IMR-90 (cell line): ENCODE measurements at regions not wholly inside any gene's neighbourhood (a gene's known extent, or its start where the extent isn't known, plus 50 kb on each side); places are given as distances from the start of the nearest gene placed in this dataset.

ENCODE experiments used
- ATAC-seq: fragments of 200-7000 bp; cut with Tn5 transposase; 2 replicates; pipeline ENCODE4 v1.9.1; 2020; ENCODE audit warnings: low read depth, mild to moderate bottlenecking, moderate library complexity
- BruUV-seq: library from RNA; stranded (reverse); fragments of 400-500 nt; replicated peaks from 2 replicates; lab custom pipeline; 2021; lab: Mats Ljungman, UMichigan
- CTCF ChIA-PET: fragments of 300-600 bp; formaldehyde crosslinking; extraction: SDS; loops from one replicate; lab custom pipeline; 2021; ENCODE audit warnings: antibody characterized with exemption; lab: Yijun Ruan, JAX
- POLR2A ChIA-PET: fragments of 300-600 bp; sonication (Branson Sonifier 250); formaldehyde crosslinking; loops from one replicate; lab custom pipeline; 2022; ENCODE audit warnings: antibody characterized with exemption; ENCODE audit not compliant: unreplicated experiment; lab: Charles Lee
- DNase-seq: peaks from one replicate; pipeline ENCODE4 v3.0.0; 2013
- H2AFZ ChIP-seq: replicated peaks from 2 replicates; pipeline ENCODE3; 2013; ENCODE audit warnings: low read length, mild to moderate bottlenecking; ENCODE audit not compliant: poor library complexity
- H2AK5ac ChIP-seq: 2 replicates; pipeline ENCODE4 v1.6.1; 2013; ENCODE audit warnings: low read depth, low read length, inconsistent platforms
- H2AK9ac ChIP-seq: replicated peaks from 2 replicates; pipeline ENCODE3; 2013; ENCODE audit warnings: mild to moderate bottlenecking, low read depth, low read length, moderate library complexity; ENCODE audit not compliant: poor library complexity
- H2BK120ac ChIP-seq: 2 replicates; pipeline ENCODE4 v1.6.1; 2013; ENCODE audit warnings: low read depth, low read length, inconsistent platforms
- H2BK15ac ChIP-seq: 3 replicates; pipeline ENCODE4 v1.6.1; 2013; ENCODE audit warnings: low read depth, low read length, inconsistent platforms
- H2BK20ac ChIP-seq: 2 replicates; pipeline ENCODE4 v1.6.1; 2013; ENCODE audit warnings: low read depth, mild to moderate bottlenecking, inconsistent platforms, low read length, moderate library complexity
- H2BK5ac ChIP-seq: 2 replicates; pipeline ENCODE4 v1.6.1; 2013; ENCODE audit warnings: mild to moderate bottlenecking, low read depth, low read length, inconsistent platforms; ENCODE audit not compliant: poor library complexity, severe bottlenecking
- H3K14ac ChIP-seq: replicated peaks from 2 replicates; pipeline ENCODE4 v1.6.1; 2013; ENCODE audit warnings: low read depth, low read length, inconsistent platforms
- H3K18ac ChIP-seq: 2 replicates; pipeline ENCODE4 v1.6.1; 2013; ENCODE audit warnings: low read depth, low read length, control low read depth
- H3K23ac ChIP-seq: 2 replicates; pipeline ENCODE4 v1.6.1; 2013; ENCODE audit warnings: low read depth, low read length, inconsistent platforms
- H3K27ac ChIP-seq: 2 replicates; pipeline ENCODE4 v1.5.1; 2013; ENCODE audit warnings: mild to moderate bottlenecking, control low read depth, low read length; ENCODE audit not compliant: insufficient read depth
- H3K27me3 ChIP-seq: 2 replicates; pipeline ENCODE4 v1.6.1; 2013; ENCODE audit warnings: low read length; ENCODE audit not compliant: control insufficient read depth, insufficient read depth
- H3K36me3 ChIP-seq: 2 replicates; pipeline ENCODE4 v1.6.1; 2013; ENCODE audit warnings: low read length, mixed read lengths; ENCODE audit not compliant: control insufficient read depth, insufficient read depth
- H3K4ac ChIP-seq: 2 replicates; pipeline ENCODE4 v1.6.1; 2013; ENCODE audit warnings: low read depth, low read length, inconsistent platforms
- H3K4me1 ChIP-seq: 2 replicates; pipeline ENCODE4 v1.6.1; 2013; ENCODE audit warnings: low read length, mixed read lengths; ENCODE audit not compliant: control insufficient read depth, insufficient read depth
- H3K4me2 ChIP-seq: 2 replicates; pipeline ENCODE4 v1.6.1; 2013; ENCODE audit warnings: low read depth, mild to moderate bottlenecking, control low read depth, low read length, moderate library complexity
- H3K4me3 ChIP-seq: 2 replicates; pipeline ENCODE4 v1.5.1; 2013; ENCODE audit warnings: low read depth, mild to moderate bottlenecking, control low read depth, low read length, moderate library complexity; ENCODE audit not compliant: insufficient read depth
- H3K56ac ChIP-seq: 2 replicates; pipeline ENCODE4 v1.6.1; 2013; ENCODE audit warnings: low read length, inconsistent platforms; ENCODE audit not compliant: insufficient read depth; ENCODE audit errors: extremely low read depth
- H3K79me1 ChIP-seq, 2 experiments: 2 replicates each; pipeline ENCODE4 v1.6.1; 2013; ENCODE audit warnings: low read length in 2 of 2, inconsistent platforms in 1 of 2, low read depth in 1 of 2
- H3K9ac ChIP-seq: 2 replicates; pipeline ENCODE4 v1.6.1; 2013; ENCODE audit warnings: low read depth, low read length, control low read depth
- H3K9me1 ChIP-seq: 2 replicates; pipeline ENCODE4 v1.6.1; 2013; ENCODE audit warnings: low read length, inconsistent platforms; ENCODE audit not compliant: insufficient read depth
- H3K9me3 ChIP-seq: 2 replicates; pipeline ENCODE4 v1.6.1; 2013; ENCODE audit warnings: low read length; ENCODE audit not compliant: control insufficient read depth, insufficient read depth
- H4K20me1 ChIP-seq: 2 replicates; pipeline ENCODE4 v1.6.1; 2013; ENCODE audit warnings: low read length, inconsistent platforms; ENCODE audit not compliant: insufficient read depth
- H4K5ac ChIP-seq: 2 replicates; pipeline ENCODE4 v1.6.1; 2013; ENCODE audit warnings: mild to moderate bottlenecking, low read depth, low read length, control low read depth
- H4K8ac ChIP-seq, 2 experiments: 2 replicates each; pipeline ENCODE4 v1.6.1; 2013; ENCODE audit warnings: low read depth in 2 of 2, low read length in 2 of 2, control low read depth in 1 of 2, inconsistent platforms in 1 of 2
- H4K91ac ChIP-seq: 2 replicates; pipeline ENCODE4 v1.6.1; 2013; ENCODE audit warnings: low read depth, low read length, inconsistent platforms; ENCODE audit not compliant: insufficient read depth
- ELK1 ChIP-seq: fragments of 150-350 bp; IDR thresholded peaks from 2 replicates; pipeline ENCODE4 v1.6.1; 2016; ENCODE audit warnings: low read depth, mild to moderate bottlenecking, low read length, moderate library complexity, borderline replicate concordance
- FOS ChIP-seq: fragments of 150-350 bp; IDR thresholded peaks from 2 replicates; pipeline ENCODE4 v1.6.1; 2016; ENCODE audit warnings: low read depth, low read length
- MXI1 ChIP-seq: IDR thresholded peaks from 2 replicates; pipeline ENCODE4 v1.6.1; 2012; ENCODE audit warnings: low read depth, mild to moderate bottlenecking, low read length, moderate library complexity, borderline replicate concordance
- NFE2L2 ChIP-seq: fragments of 150-350 bp; IDR thresholded peaks from 2 replicates; pipeline ENCODE4 v1.6.1; 2016; ENCODE audit warnings: low read depth, mild to moderate bottlenecking, low read length
- POLR2A ChIP-seq: IDR thresholded peaks from 2 replicates; pipeline ENCODE4 v1.6.1; 2012; ENCODE audit warnings: mild to moderate bottlenecking, low read depth, low read length
- RCOR1 ChIP-seq: IDR thresholded peaks from 2 replicates; pipeline ENCODE4 v1.6.1; 2012; ENCODE audit warnings: mild to moderate bottlenecking, low read length, improper control_type of control experiment; ENCODE audit not compliant: insufficient replicate concordance
- whole genome bisulfite sequencing, 2 experiments: methylation state at CpG; one replicate each; pipeline versions ENCODE4 v1.1.5 to v1.1.7; 2013; ENCODE audit warnings: missing lambda C conversion rate in 2 of 2; ENCODE audit not compliant: insufficient read length in 1 of 2; ENCODE audit errors: extremely low coverage in 2 of 2; 5-methylcytosine and 5-hydroxymethylcytosine counted together
- dilution Hi-C: fragments of 300-500 bp; cut with HindIII; formaldehyde crosslinking; loops from one replicate; pipeline ENCODE4 v1.14.3; 2018; ENCODE audit warnings: low sequenced_read_pairs; ENCODE audit not compliant: unreplicated experiment
- in situ Hi-C: fragments of 300-500 bp; cut with MboI; formaldehyde crosslinking; loops from 3 replicates; pipeline ENCODE4 v1.14.3; 2019; ENCODE audit warnings: low sequenced_read_pairs, inconsistent platforms, mixed read lengths
- intact Hi-C: fragments of 100-400 bp; cut with micrococcal nuclease; formaldehyde crosslinking; loops from 2 replicates; pipeline ENCODE4 v1.10.0; 2022

GRCh38 chr3:104546301-104546700, 820.4 kb upstream of the ALCAM start:
- Histone ChIP-seq H2AK5ac (no peak overlapping the region), H3K9me1 (no peaks in the 10 kb centered on the region), H4K5ac (no peak overlapping the region), H3K4me3 (no peak overlapping the region), H3K27me3 (no peaks in the 10 kb centered on the region), H2BK20ac (no peak overlapping the region), H3K4me2 (no peak overlapping the region), H3K56ac (no peak overlapping the region), H3K9me3 (no peaks in the 10 kb centered on the region), H3K9ac (no peak overlapping the region), H2BK5ac (no peak overlapping the region), H3K14ac (no peak overlapping the region), H4K91ac (no peak overlapping the region), H2BK120ac (no peak overlapping the region), H3K4me1 (no peaks in the 10 kb centered on the region), H4K8ac (no peak overlapping the region), H3K4ac (no peak overlapping the region), H3K23ac (no peak overlapping the region), H3K18ac (no peak overlapping the region), H3K36me3 (no peaks in the 10 kb centered on the region), H3K79me1 (no peaks in the 10 kb centered on the region), H4K20me1 (no peaks in the 10 kb centered on the region), H2BK15ac (no peak overlapping the region), H3K27ac (no peak overlapping the region), H2AFZ (no peak overlapping the region), H2AK9ac (no peak overlapping the region)
- no peak for TF ChIP-seq FOS
- no peak for TF ChIP-seq ELK1
- TF ChIP-seq NFE2L2 = no peak
- TF ChIP-seq RCOR1 = no peak
- TF ChIP-seq MXI1 = no peak
- no peak for TF ChIP-seq POLR2A
- dilution Hi-C loops (no loop called here), in situ Hi-C loops (no loop called here), intact Hi-C loops (no loop called here)
- CTCF ChIA-PET = no interaction called here
- no TSS peak for BruUV-seq
- POLR2A ChIA-PET = no interaction called here
- WGBS, 2 experiments = no CpG with 5 or more reads among the region's 3 CpGs
- ATAC-seq = no peak
- no peak for DNase-seq
